Left lung (tissue), 4 donors: ENCODE measurements at regions not wholly inside any gene's neighbourhood (a gene's known extent, or its start where the extent isn't known, plus 50 kb on each side); places are given as distances from the start of the nearest gene placed in this dataset.

Source experiments
- ATAC-seq: fragments of 200-7000 bp; cut with Tn5 transposase; one replicate; pipeline ENCODE4 v1.9.1; 2020; ENCODE audit warnings: moderate library complexity
- DNase-seq, 4 donors: peaks; one replicate each; pipeline ENCODE4 v3.0.0-alpha.2; 2013 to 2020
- H3K27ac ChIP-seq, 2 donors: fragments of 200-600 bp; sonication (generic) in 1 of 2; one replicate each; pipeline versions ENCODE4 v1.5.0 to v1.8.0; 2020 to 2021
- H3K27me3 ChIP-seq, 2 donors: fragments of 200-600 bp; sonication (generic) in 1 of 2; one replicate each; pipeline versions ENCODE4 v1.5.0 to v1.8.0; 2020 to 2021
- H3K36me3 ChIP-seq, 2 donors: fragments of 200-600 bp; sonication (generic) in 1 of 2; one replicate each; pipeline versions ENCODE4 v1.5.0 to v1.8.0; 2020 to 2021
- H3K4me1 ChIP-seq, 2 donors: fragments of 200-600 bp; one replicate each; pipeline ENCODE4 v1.8.0; 2021
- H3K4me3 ChIP-seq, 2 donors: fragments of 200-600 bp; sonication (generic) in 1 of 2; one replicate each; pipeline versions ENCODE4 v1.5.0 to v1.8.0; 2020 to 2021; ENCODE audit warnings: mild to moderate bottlenecking in 1 of 2
- H3K9me3 ChIP-seq, 2 donors: fragments of 200-600 bp; sonication (generic) in 1 of 2; one replicate each; pipeline versions ENCODE4 v1.5.0 to v1.8.0; 2020 to 2021
- intact Hi-C, 2 donors: fragments of 100-400 bp; cut with DNase I; formaldehyde crosslinking; loops; one replicate each; pipeline versions ENCODE4 v1.11.2 to v1.14.2; 2022
- TF ChIP-seq, protein P1 (sequence below), 2 donors: fragments of 200-600 bp; sonication (generic) in 1 of 2; IDR thresholded peaks; one replicate each; pipeline versions ENCODE4 v1.5.0 to v1.8.0; 2021; ENCODE audit warnings: antibody characterized with exemption in 2 of 2
- donor health status: DM: no; HTN: yes; CAD: no.
- donor health status: DM: no; HTN: no; CAD: no.

DNA sequence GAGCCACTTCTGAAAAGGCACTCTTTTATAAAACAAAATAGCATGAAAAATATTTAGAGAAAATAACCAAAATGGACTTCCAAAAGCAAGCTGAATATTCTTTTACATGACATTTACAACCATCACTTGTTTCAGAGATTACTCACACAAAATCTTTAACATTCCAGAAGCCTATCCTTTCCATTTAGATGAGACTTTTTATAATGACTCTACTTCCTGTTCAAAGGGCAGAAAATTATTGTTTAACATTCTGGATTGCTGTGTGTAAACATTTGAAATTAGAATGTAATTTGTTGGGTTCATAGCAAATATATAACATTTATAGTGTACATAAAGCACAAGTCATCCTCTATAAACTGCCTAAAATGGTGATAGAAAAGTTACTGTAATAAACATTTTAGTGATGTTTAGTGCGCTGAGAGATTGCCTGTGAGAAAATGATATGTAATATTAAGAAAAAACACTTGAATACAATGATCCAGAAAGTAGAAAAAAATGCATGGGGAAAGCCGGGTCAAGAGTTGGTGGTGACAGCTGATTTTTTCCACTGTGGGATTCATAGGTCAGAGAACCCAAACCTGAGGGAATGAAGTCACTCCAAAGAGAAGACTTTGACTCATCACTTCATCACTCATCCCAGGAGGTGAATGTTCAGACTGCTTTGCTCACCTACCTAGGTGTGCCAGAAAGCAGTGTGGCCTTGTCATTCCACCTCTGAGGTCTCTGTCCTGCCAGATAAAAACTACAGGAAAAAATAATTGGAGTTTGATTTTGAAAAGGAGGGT lies 305.8 kb downstream of the ARPP21 start:
- no peaks in the 10 kb centered on the region for H3K27me3 ChIP-seq
- no peak overlapping the region for H3K4me3 ChIP-seq
- no peak for DNase-seq
- no peaks in the 10 kb centered on the region for H3K4me1 ChIP-seq
- H3K9me3 ChIP-seq = no peaks in the 10 kb centered on the region
- H3K36me3 ChIP-seq = no peaks in the 10 kb centered on the region
- ATAC-seq = no peak
- no peak overlapping the region for H3K27ac ChIP-seq
- TF ChIP-seq, protein P1, sequence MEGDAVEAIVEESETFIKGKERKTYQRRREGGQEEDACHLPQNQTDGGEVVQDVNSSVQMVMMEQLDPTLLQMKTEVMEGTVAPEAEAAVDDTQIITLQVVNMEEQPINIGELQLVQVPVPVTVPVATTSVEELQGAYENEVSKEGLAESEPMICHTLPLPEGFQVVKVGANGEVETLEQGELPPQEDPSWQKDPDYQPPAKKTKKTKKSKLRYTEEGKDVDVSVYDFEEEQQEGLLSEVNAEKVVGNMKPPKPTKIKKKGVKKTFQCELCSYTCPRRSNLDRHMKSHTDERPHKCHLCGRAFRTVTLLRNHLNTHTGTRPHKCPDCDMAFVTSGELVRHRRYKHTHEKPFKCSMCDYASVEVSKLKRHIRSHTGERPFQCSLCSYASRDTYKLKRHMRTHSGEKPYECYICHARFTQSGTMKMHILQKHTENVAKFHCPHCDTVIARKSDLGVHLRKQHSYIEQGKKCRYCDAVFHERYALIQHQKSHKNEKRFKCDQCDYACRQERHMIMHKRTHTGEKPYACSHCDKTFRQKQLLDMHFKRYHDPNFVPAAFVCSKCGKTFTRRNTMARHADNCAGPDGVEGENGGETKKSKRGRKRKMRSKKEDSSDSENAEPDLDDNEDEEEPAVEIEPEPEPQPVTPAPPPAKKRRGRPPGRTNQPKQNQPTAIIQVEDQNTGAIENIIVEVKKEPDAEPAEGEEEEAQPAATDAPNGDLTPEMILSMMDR (IDR thresholded peaks at IDR 0.05) = no peak
- intact Hi-C loops = no loop called here

DNA sequence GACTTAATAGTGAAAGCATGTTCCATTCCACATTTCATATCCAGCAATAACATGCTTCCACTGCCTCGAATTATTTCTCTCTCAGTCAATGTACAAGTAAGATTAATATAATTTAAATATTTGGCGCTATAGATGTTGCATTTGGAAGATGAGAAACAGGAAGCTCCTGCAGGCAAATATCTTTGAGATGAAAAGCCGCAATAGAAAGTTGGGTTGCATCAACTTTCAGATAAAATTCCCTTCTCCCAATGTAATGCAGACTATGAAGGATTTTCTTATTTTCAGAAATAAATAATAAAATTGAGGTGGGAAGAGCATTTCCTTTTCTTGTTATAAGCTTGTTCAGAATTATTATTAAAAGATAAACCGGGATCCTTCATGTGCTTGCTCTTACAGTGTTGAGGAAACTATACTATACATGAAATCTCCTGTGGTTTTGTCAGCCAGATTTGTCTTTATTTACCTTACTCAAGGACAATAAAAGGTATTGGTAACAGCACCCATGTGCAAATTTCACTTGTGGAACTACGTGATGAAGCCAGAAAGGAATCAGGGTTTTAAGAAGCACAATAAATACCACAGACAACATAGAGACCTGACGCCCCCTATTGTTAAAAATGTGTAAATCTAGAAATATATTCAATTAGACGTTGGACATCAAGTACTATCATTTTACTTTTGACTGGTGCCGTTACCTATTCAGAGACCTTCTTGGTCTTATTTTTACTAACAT lies 307.0 kb downstream of the ARPP21 start:
- no peak overlapping the region for H3K4me3 ChIP-seq
- H3K4me1 ChIP-seq = no peaks in the 10 kb centered on the region
- ATAC-seq (peak; percentile 50), DNase-seq (no peak)
- no peak overlapping the region for H3K27ac ChIP-seq
- H3K36me3 ChIP-seq = no peaks in the 10 kb centered on the region
- TF ChIP-seq, protein P1 (IDR thresholded peaks at IDR 0.05) = peak in 1 of 2 donors; percentile 30
- intact Hi-C loops = no loop called here
- no peaks in the 10 kb centered on the region for H3K9me3 ChIP-seq
- H3K27me3 ChIP-seq = no peaks in the 10 kb centered on the region

DNA sequence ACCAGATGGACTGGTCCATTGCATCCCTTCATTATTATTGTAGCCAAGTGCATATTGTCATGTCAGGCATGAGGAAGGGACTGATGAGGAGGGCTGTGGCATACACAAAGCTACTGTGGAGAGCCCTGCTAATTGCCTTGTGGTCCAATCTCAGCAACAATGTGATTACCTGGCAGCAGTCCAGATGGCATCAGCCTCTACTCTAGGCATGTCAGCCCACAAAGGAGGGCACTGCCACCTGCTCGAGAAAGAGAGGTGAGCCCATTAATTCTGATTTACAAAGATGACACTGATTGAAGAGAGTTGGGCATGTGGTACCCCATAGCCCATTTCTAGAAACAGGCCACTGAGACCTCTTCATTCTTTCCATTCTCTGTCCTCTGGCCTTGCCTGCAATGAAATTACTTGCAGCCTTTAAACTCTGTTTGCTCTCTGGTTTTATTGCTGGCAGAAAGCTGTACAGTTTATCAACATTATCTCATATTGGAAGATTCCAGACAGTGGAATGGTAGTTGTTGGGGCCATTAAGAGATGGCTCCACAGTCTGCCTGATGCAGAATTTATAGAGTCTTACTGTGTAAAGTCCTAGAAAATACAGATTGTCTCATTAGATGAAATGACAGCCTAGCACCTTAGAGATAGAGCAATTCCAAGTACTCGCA lies 307.7 kb downstream of the ARPP21 start:
- TF ChIP-seq, protein P1 (IDR thresholded peaks at IDR 0.05) = no peak
- H3K27ac ChIP-seq = no peak overlapping the region
- H3K9me3 ChIP-seq = no peaks in the 10 kb centered on the region
- no peak overlapping the region for H3K4me3 ChIP-seq
- intact Hi-C loops = no loop called here
- ATAC-seq (no peak), DNase-seq (no peak)
- no peaks in the 10 kb centered on the region for H3K36me3 ChIP-seq
- H3K4me1 ChIP-seq = no peaks in the 10 kb centered on the region
- no peaks in the 10 kb centered on the region for H3K27me3 ChIP-seq

DNA sequence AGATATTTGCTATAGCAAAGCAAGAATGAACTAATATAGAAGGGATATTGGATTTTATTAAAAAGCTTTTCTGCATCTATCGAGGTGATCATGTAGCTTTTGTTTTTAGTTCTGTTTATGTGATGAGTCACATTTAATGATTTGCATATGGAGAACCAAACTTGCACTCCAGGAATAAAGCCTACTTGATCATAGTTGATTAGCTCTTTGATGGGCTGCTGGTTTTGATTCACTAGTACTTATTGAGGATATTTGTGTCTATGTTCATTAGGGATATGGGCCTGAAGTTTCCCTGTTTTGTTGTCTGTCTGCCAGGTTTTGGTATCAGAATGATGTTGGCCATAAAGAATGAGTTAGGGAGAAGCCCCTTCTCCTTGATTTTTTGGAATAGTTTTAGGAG lies 310.7 kb downstream of the ARPP21 start:
- ATAC-seq (no peak), DNase-seq (no peak)
- no peaks in the 10 kb centered on the region for H3K9me3 ChIP-seq
- H3K4me1 ChIP-seq = no peaks in the 10 kb centered on the region
- no peak overlapping the region for H3K4me3 ChIP-seq
- TF ChIP-seq, protein P1 (IDR thresholded peaks at IDR 0.05) = no peak
- no peak overlapping the region for H3K27ac ChIP-seq
- H3K27me3 ChIP-seq = no peaks in the 10 kb centered on the region
- intact Hi-C loops = no loop called here
- no peaks in the 10 kb centered on the region for H3K36me3 ChIP-seq

DNA sequence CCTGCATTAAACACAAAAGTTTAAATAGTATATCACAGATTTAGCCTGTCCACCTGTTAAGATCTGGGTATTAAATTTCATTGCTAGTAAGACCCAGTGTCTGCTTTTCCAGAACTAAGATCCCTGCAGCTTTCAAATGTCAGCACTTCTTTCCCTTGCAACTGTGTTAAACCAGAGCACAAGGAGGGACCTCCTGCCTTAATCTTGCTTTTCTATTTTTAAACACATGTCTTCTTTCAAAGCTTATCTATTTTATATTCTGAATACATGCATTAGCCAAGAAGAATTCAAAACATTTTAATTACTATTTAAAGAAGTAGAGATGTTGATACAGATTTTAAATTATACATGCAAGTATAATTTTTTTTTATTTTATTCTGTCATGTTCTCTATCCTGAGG lies 315.1 kb downstream of the ARPP21 start:
- ATAC-seq (no peak), DNase-seq (no peak)
- no peaks in the 10 kb centered on the region for H3K27me3 ChIP-seq
- H3K4me3 ChIP-seq = no peak overlapping the region
- H3K27ac ChIP-seq = no peak overlapping the region
- intact Hi-C loops = no loop called here
- peaks cover 0 to 3% of the 10 kb centered on the region in 2 donors for H3K9me3 ChIP-seq
- no peaks in the 10 kb centered on the region for H3K4me1 ChIP-seq
- TF ChIP-seq, protein P1 (IDR thresholded peaks at IDR 0.05) = no peak
- no peaks in the 10 kb centered on the region for H3K36me3 ChIP-seq
